Stomach (tissue), 4 donors: ENCODE measurements at regions not wholly inside any gene's neighbourhood (a gene's known extent, or its start where the extent isn't known, plus 50 kb on each side); places are given as distances from the start of the nearest gene placed in this dataset.

Source experiments
- CTCF ChIP-seq, 7 experiments: fragments of 450-650 bp in 4 of 7; fragments of 200-600 bp in 3 of 7; sonication (generic) in 3 of 7; IDR thresholded peaks; one replicate each; pipeline ENCODE4 v1.5.1; 2016 to 2019; ENCODE audit warnings: antibody characterized with exemption in 7 of 7, control low read depth in 2 of 7, mild to moderate bottlenecking in 1 of 7
- POLR2A ChIP-seq, 4 donors: fragments of 450-650 bp; IDR thresholded peaks; one replicate each; pipeline ENCODE4 v1.6.1; 2016; ENCODE audit warnings: antibody characterized with exemption in 4 of 4, control low read depth in 2 of 4, mild to moderate bottlenecking in 1 of 4, moderate library complexity in 1 of 4

DNA sequence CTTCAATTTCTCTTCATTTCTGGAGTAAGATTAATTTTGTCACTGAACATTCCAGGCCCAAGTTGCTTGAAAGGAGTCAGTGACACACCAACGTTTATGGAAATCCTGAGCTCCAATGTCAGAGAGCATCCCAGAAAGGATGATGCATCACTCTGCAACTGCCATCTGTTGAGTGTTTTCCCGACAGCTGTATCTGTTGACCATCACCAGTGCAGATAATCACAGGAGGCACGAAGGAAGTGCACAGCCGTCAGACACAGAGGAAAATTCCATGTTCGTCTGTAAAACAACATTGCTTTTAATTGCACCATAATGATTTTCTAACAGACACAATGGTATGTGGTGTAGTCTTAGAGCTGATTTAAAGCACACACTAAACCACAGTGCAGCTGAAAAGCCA lies 376.7 kb upstream of the ADGRL2 start:
- TF ChIP-seq CTCF (IDR thresholded peaks at IDR 0.05), result no peak
- TF ChIP-seq POLR2A (IDR thresholded peaks at IDR 0.05), result no peak
